Dedifferentiated amniotic fluid mesenchymal stem cell (primary cell): ENCODE measurements at regions not wholly inside any gene's neighbourhood (a gene's known extent, or its start where the extent isn't known, plus 50 kb on each side); places are given as distances from the start of the nearest gene placed in this dataset.

Experiments used
- DNase-seq: peaks from one replicate; pipeline ENCODE4 v3.0.0-alpha.2; 2016; ENCODE audit errors: extremely low spot score

DNA sequence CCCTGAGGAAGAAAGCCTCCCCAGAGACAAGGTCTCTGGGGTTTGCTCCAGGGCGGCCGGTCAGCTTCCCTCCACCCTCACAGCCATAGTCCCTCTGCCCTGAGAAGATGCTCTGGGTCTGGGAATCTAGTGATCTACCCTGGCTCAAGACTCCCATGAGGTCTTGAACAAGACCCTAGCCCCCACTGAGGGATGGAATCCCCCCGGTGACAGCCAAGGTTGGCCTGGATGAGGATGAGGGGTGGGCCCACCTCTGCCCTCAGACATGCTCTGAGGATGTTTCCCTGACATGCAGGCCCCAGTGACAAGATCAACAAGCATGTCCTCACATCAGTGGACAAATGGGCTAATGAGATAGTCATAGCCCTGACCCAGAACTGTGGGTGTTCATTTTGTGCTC lies 138.6 kb downstream of the C5orf15 start:
- DNase-seq, result no peak

DNA sequence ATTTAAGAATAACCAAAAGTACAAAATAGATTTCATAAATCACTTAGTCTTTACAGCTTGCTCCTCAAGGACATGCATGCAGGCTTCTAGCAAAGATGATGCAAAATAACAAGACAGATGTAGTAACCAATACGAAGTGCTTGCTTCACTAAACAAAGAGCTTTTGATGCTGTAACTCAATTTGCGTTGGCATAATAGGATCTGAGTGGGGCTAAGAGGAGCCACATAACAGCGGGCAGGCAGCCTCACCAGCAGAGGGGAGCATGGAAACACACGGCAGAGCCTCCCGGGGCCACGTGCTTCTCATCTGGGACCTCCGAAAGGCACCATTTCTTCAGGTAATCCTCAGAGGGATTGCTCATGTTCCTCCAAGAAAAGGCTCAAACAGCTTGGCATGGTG lies 139.7 kb downstream of the C5orf15 start:
- DNase-seq, result no peak

GRCh38 chr5:133827830-133828229 lies 140.6 kb downstream of the C5orf15 start:
- no peak for DNase-seq

DNA sequence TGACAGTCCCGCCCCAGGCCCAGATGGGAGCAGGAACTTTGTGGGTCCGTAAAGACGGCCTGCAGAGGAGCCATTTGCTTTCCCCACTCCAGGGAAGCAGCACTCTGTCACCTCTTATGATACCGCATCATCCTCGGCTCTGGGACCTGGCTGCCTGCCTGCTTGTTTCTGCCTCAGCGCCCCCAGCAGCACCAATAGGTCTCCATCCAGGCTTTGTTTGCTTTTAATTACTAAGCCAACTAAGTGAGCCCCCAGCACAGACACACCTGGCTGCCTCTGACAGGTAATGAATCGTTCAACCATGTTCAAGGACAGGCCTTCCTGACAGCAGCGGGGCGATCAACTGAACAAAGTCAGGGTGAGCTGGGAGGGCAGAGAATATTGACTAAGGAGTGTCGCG lies 141.4 kb downstream of the C5orf15 start:
- DNase-seq, result no peak

- DNase-seq, result no peak
These were observed 142.7 kb downstream of the C5orf15 start for GRCh38 chr5:133825631-133826289.

DNA sequence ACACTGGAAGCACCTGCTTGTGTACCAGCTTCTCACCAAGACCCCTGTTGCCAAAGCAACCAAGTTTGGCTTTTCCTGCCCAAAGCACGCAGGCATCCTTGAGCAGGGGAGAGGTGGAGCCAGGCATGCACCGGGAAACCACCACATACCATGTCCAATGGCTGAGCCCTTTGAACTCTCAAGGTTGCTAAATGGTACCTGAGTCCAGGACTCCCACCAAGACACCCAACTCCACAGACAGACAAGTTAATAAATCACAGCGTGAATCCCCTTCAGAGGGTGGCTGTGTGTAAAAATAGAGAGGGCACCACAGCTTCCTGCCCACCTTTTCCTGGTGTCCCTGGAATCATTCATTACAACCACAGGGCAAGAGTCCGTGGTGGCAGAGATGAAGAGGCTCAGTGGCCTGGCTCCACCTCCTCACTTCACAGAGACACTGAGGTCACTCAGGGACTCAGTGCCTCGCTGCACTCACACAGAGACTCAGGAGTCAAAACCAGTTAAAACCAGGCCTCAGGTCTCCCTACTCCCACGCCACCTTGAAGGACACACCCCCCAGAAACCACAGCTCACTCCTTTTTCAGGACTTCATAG lies 143.7 kb downstream of the C5orf15 start:
- no peak for DNase-seq

DNA sequence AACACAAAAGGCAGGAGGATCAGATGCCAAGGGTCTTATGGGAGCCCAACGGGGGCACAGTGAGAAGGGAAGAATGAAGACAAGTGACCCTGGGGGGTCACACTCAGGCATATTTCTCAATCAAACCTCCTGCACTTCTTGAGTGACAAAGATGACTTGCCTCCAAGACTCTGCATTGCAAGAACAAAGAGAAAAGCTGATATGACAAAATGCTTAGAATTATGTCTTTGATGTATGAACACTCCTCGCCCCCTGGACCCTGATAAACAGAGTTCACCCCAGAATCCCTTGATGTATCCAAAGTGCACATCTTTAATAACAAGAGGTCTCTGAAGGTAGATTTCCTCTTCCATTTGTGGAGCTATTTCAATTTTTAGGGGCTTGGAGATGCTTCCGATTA lies 146.5 kb downstream of the C5orf15 start:
- DNase-seq, result no peak

DNA sequence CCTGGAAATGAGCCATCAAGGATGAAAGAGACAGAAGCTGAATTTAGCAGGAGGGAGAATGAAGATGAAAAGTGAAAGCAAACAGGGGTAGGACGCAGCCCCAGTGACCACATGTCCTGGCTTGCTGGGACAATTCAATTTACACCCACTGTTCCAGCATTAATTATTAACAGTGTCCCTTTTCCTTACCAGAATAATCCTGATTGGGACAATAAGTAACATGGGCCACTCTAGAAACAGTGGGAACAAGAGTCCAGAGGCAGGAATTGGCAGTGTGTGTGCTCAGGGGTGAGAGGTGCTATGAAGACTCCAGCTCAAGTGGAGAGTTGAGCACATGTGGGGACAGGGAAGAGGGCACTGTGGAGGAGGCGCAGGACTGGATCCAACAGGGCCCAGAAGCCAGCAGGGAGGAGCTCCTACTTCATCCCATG lies 147.1 kb downstream of the C5orf15 start:
- no peak for DNase-seq

DNA sequence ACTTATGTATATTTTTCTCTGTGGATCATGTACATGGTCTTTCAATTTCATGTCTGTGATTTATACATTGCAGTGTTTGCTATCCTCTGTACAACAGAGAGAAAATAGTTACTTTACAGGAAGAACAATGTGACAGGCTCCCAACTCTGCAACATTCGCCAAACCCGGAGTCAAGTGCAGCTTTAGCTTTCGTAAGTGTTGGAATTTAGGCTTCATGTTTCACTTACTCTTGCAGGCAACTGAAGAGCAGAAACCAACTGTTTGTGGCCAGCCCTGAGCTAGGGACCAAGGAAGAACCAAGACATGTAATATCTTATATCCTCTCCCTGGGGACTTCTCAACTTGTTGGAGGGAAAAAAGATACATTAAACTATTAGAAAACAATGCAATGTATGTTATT lies 147.9 kb downstream of the C5orf15 start:
- peak; percentile 55 for DNase-seq

GRCh38 chr5:133819977-133820471 lies 148.4 kb downstream of the C5orf15 start:
- peak; percentile 16 for DNase-seq

DNA sequence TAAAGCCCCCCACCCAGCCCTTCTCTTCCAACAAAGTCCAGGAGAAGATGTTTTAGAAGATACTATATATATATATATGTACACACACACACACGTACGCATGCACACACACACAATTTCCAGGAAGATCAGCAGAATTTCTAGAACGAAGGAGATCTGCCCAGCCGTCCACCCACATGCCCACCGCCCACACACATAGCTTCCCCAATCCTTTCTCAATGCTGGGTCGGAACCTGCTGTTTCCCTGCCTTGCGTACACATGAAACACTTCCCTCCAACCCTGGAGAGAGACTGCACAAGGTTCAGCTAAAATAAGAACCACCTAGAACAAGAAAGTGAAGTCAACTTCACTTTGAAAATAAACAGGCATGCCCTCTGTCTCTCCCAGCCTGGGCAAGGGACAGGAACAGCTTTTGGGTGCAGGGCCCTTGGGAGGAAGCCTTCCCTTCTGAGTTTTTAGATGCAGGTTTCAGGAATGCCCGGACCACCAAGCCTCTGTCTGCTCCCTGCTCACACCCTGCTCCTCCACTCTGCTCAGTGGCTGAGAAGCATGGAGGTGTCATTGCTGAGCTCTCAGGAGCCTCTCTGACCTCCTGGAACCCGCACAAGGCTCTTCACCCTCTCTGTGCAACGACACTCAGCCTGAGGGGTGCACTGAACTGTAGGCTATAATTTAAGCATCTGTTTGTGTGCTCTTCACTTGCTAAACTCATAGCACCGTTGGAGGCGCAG lies 149.4 kb downstream of the C5orf15 start:
- DNase-seq, result no peak

- DNase-seq, result no peak
These were observed 150.4 kb downstream of the C5orf15 start for GRCh38 chr5:133818031-133818431.

- no peak for DNase-seq
These were observed 151.0 kb downstream of the C5orf15 start for GRCh38 chr5:133817456-133817855.

DNA sequence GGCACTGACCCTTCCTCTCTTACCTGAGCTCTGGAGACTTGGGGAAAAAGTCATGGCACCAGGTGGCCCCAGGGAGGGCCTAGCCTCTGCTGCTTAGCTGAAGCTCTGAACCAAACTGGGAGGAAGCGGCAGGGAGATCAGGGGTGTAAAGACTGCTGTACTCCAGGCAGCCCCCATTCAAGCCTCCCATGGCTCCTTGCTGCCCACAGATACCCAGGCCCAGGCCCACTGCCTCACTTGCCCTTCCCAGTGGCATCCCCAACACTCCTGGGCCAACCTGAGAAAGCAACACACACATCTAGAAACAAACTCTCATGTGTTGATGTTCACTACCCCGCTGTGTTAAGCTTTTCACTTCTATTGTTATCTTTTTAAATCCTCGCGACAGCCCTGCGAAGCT lies 151.6 kb downstream of the C5orf15 start:
- DNase-seq, result no peak

DNA sequence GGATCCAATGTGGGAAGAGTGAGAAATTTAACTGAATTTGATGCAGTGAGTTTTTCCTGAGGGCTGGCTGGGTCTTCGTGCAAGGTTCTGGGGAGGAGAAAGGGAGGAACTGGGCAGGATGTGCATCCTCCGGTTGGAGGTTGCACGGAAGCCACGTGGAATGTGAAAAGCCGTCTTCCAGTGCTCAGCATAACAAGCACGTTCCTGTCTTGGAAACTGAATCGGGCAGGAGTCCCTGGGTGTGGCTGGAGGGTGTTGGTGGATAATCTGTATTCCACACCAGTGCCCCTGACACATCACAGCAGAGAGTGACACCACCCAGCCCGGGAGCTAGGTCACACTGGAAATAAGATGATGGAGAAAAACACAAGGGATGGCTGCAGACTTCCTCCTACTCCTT lies 154.3 kb downstream of the C5orf15 start:
- no peak for DNase-seq

- no peak for DNase-seq
These were observed 157.3 kb downstream of the C5orf15 start for GRCh38 chr5:133811168-133811567.

DNA sequence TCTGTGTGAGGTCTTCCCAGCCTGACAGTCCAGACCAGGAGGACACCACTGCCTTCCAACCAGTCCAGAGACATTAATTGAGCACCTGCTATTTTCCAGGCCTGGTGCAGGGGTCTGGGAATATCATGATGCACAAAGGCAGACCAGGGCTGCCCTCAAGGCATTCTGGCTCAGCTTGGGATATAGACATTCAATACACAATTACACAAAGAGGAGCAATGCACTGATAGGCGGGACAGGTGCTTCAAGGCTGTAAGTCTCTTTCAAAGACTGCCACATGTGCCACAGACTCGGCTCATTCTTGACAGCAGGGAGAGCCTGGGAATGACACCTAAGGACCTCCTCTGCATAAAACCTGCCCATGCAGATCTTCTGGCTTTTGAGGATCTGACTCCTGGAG lies 158.6 kb downstream of the C5orf15 start:
- DNase-seq, result no peak

DNA sequence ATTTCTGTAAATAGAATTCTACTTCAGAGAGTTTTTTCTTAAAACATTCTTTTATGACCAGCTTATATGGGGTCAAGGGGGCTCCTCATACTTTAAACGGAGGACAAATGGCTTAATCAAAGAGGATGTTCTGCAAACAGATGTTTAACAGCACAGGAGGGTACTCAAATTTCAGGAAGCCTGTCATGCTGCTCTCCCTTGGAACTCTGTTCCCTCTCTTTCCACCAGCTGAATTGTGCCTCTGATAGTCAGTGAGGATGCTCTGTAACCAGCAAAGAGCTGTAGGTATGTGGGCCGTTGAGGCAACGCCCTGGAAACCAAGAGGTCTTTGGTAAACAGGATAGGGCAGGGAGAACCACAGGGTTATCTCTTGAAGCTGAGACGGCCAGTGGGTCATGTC lies 161.1 kb downstream of the C5orf15 start:
- no peak for DNase-seq

- no peak for DNase-seq
These were observed 161.6 kb downstream of the C5orf15 start for GRCh38 chr5:133806847-133807246.

GRCh38 chr5:133801955-133802751 lies 166.3 kb downstream of the C5orf15 start:
- peak; percentile 19 for DNase-seq

- no peak for DNase-seq
These were observed 167.0 kb downstream of the C5orf15 start for GRCh38 chr5:133801431-133801830.

- no peak for DNase-seq
These were observed 168.7 kb downstream of the C5orf15 start for GRCh38 chr5:133799571-133800237.
